IMR-90 (cell line): ENCODE measurements at regions not wholly inside any gene's neighbourhood (a gene's known extent, or its start where the extent isn't known, plus 50 kb on each side); places are given as distances from the start of the nearest gene placed in this dataset.

Source experiments
- ATAC-seq: fragments of 200-7000 bp; cut with Tn5 transposase; 2 replicates; pipeline ENCODE4 v1.9.1; 2020; ENCODE audit warnings: low read depth, mild to moderate bottlenecking, moderate library complexity
- BruUV-seq: library from RNA; stranded (reverse); fragments of 400-500 nt; replicated peaks from 2 replicates; lab custom pipeline; 2021; lab: Mats Ljungman, UMichigan
- CTCF ChIA-PET: fragments of 300-600 bp; formaldehyde crosslinking; extraction: SDS; loops from one replicate; lab custom pipeline; 2021; ENCODE audit warnings: antibody characterized with exemption; lab: Yijun Ruan, JAX
- POLR2A ChIA-PET: fragments of 300-600 bp; sonication (Branson Sonifier 250); formaldehyde crosslinking; loops from one replicate; lab custom pipeline; 2022; ENCODE audit warnings: antibody characterized with exemption; ENCODE audit not compliant: unreplicated experiment; lab: Charles Lee
- DNase-seq: peaks from one replicate; pipeline ENCODE4 v3.0.0; 2013
- H2AFZ ChIP-seq: replicated peaks from 2 replicates; pipeline ENCODE3; 2013; ENCODE audit warnings: low read length, mild to moderate bottlenecking; ENCODE audit not compliant: poor library complexity
- H2AK5ac ChIP-seq: 2 replicates; pipeline ENCODE4 v1.6.1; 2013; ENCODE audit warnings: low read depth, low read length, inconsistent platforms
- H2AK9ac ChIP-seq: replicated peaks from 2 replicates; pipeline ENCODE3; 2013; ENCODE audit warnings: mild to moderate bottlenecking, low read depth, low read length, moderate library complexity; ENCODE audit not compliant: poor library complexity
- H2BK120ac ChIP-seq: 2 replicates; pipeline ENCODE4 v1.6.1; 2013; ENCODE audit warnings: low read depth, low read length, inconsistent platforms
- H2BK15ac ChIP-seq: 3 replicates; pipeline ENCODE4 v1.6.1; 2013; ENCODE audit warnings: low read depth, low read length, inconsistent platforms
- H2BK20ac ChIP-seq: 2 replicates; pipeline ENCODE4 v1.6.1; 2013; ENCODE audit warnings: low read depth, mild to moderate bottlenecking, inconsistent platforms, low read length, moderate library complexity
- H2BK5ac ChIP-seq: 2 replicates; pipeline ENCODE4 v1.6.1; 2013; ENCODE audit warnings: mild to moderate bottlenecking, low read depth, low read length, inconsistent platforms; ENCODE audit not compliant: poor library complexity, severe bottlenecking
- H3K14ac ChIP-seq: replicated peaks from 2 replicates; pipeline ENCODE4 v1.6.1; 2013; ENCODE audit warnings: low read depth, low read length, inconsistent platforms
- H3K18ac ChIP-seq: 2 replicates; pipeline ENCODE4 v1.6.1; 2013; ENCODE audit warnings: low read depth, low read length, control low read depth
- H3K23ac ChIP-seq: 2 replicates; pipeline ENCODE4 v1.6.1; 2013; ENCODE audit warnings: low read depth, low read length, inconsistent platforms
- H3K27ac ChIP-seq: 2 replicates; pipeline ENCODE4 v1.5.1; 2013; ENCODE audit warnings: mild to moderate bottlenecking, control low read depth, low read length; ENCODE audit not compliant: insufficient read depth
- H3K27me3 ChIP-seq: 2 replicates; pipeline ENCODE4 v1.6.1; 2013; ENCODE audit warnings: low read length; ENCODE audit not compliant: control insufficient read depth, insufficient read depth
- H3K36me3 ChIP-seq: 2 replicates; pipeline ENCODE4 v1.6.1; 2013; ENCODE audit warnings: low read length, mixed read lengths; ENCODE audit not compliant: control insufficient read depth, insufficient read depth
- H3K4ac ChIP-seq: 2 replicates; pipeline ENCODE4 v1.6.1; 2013; ENCODE audit warnings: low read depth, low read length, inconsistent platforms
- H3K4me1 ChIP-seq: 2 replicates; pipeline ENCODE4 v1.6.1; 2013; ENCODE audit warnings: low read length, mixed read lengths; ENCODE audit not compliant: control insufficient read depth, insufficient read depth
- H3K4me2 ChIP-seq: 2 replicates; pipeline ENCODE4 v1.6.1; 2013; ENCODE audit warnings: low read depth, mild to moderate bottlenecking, control low read depth, low read length, moderate library complexity
- H3K4me3 ChIP-seq: 2 replicates; pipeline ENCODE4 v1.5.1; 2013; ENCODE audit warnings: low read depth, mild to moderate bottlenecking, control low read depth, low read length, moderate library complexity; ENCODE audit not compliant: insufficient read depth
- H3K56ac ChIP-seq: 2 replicates; pipeline ENCODE4 v1.6.1; 2013; ENCODE audit warnings: low read length, inconsistent platforms; ENCODE audit not compliant: insufficient read depth; ENCODE audit errors: extremely low read depth
- H3K79me1 ChIP-seq, 2 experiments: 2 replicates each; pipeline ENCODE4 v1.6.1; 2013; ENCODE audit warnings: low read length in 2 of 2, inconsistent platforms in 1 of 2, low read depth in 1 of 2
- H3K9ac ChIP-seq: 2 replicates; pipeline ENCODE4 v1.6.1; 2013; ENCODE audit warnings: low read depth, low read length, control low read depth
- H3K9me1 ChIP-seq: 2 replicates; pipeline ENCODE4 v1.6.1; 2013; ENCODE audit warnings: low read length, inconsistent platforms; ENCODE audit not compliant: insufficient read depth
- H3K9me3 ChIP-seq: 2 replicates; pipeline ENCODE4 v1.6.1; 2013; ENCODE audit warnings: low read length; ENCODE audit not compliant: control insufficient read depth, insufficient read depth
- H4K20me1 ChIP-seq: 2 replicates; pipeline ENCODE4 v1.6.1; 2013; ENCODE audit warnings: low read length, inconsistent platforms; ENCODE audit not compliant: insufficient read depth
- H4K5ac ChIP-seq: 2 replicates; pipeline ENCODE4 v1.6.1; 2013; ENCODE audit warnings: mild to moderate bottlenecking, low read depth, low read length, control low read depth
- H4K8ac ChIP-seq, 2 experiments: 2 replicates each; pipeline ENCODE4 v1.6.1; 2013; ENCODE audit warnings: low read depth in 2 of 2, low read length in 2 of 2, control low read depth in 1 of 2, inconsistent platforms in 1 of 2
- H4K91ac ChIP-seq: 2 replicates; pipeline ENCODE4 v1.6.1; 2013; ENCODE audit warnings: low read depth, low read length, inconsistent platforms; ENCODE audit not compliant: insufficient read depth
- ELK1 ChIP-seq: fragments of 150-350 bp; IDR thresholded peaks from 2 replicates; pipeline ENCODE4 v1.6.1; 2016; ENCODE audit warnings: low read depth, mild to moderate bottlenecking, low read length, moderate library complexity, borderline replicate concordance
- FOS ChIP-seq: fragments of 150-350 bp; IDR thresholded peaks from 2 replicates; pipeline ENCODE4 v1.6.1; 2016; ENCODE audit warnings: low read depth, low read length
- MAFK ChIP-seq: IDR thresholded peaks from 2 replicates; pipeline ENCODE4 v1.6.1; 2012; ENCODE audit warnings: low read depth, low read length, improper control_type of control experiment
- NFE2L2 ChIP-seq: fragments of 150-350 bp; IDR thresholded peaks from 2 replicates; pipeline ENCODE4 v1.6.1; 2016; ENCODE audit warnings: low read depth, mild to moderate bottlenecking, low read length
- RAD21 ChIP-seq: IDR thresholded peaks from 2 replicates; pipeline ENCODE4 v1.6.1; 2012; ENCODE audit warnings: low read length, improper control_type of control experiment
- RCOR1 ChIP-seq: IDR thresholded peaks from 2 replicates; pipeline ENCODE4 v1.6.1; 2012; ENCODE audit warnings: mild to moderate bottlenecking, low read length, improper control_type of control experiment; ENCODE audit not compliant: insufficient replicate concordance
- RFX5 ChIP-seq: IDR thresholded peaks from 2 replicates; pipeline ENCODE4 v1.8.0; 2012; ENCODE audit warnings: low read depth, mild to moderate bottlenecking, low read length, moderate library complexity
- USF2 ChIP-seq: fragments of 150-350 bp; IDR thresholded peaks from 2 replicates; pipeline ENCODE4 v1.6.1; 2017; ENCODE audit warnings: mild to moderate bottlenecking, antibody characterized with exemption, low read length, low read depth
- WGBS, 2 experiments: methylation state at CpG; one replicate each; pipeline versions ENCODE4 v1.1.5 to v1.1.7; 2013; ENCODE audit warnings: missing lambda C conversion rate in 2 of 2; ENCODE audit not compliant: insufficient read length in 1 of 2; ENCODE audit errors: extremely low coverage in 2 of 2; 5-methylcytosine and 5-hydroxymethylcytosine counted together
- dilution Hi-C: fragments of 300-500 bp; cut with HindIII; formaldehyde crosslinking; loops from one replicate; pipeline ENCODE4 v1.14.3; 2018; ENCODE audit warnings: low sequenced_read_pairs; ENCODE audit not compliant: unreplicated experiment
- in situ Hi-C: fragments of 300-500 bp; cut with MboI; formaldehyde crosslinking; loops from 3 replicates; pipeline ENCODE4 v1.14.3; 2019; ENCODE audit warnings: low sequenced_read_pairs, inconsistent platforms, mixed read lengths
- intact Hi-C: fragments of 100-400 bp; cut with micrococcal nuclease; formaldehyde crosslinking; loops from 2 replicates; pipeline ENCODE4 v1.10.0; 2022

GRCh38 chr9:7944572-7944971 lies 145.0 kb upstream of the DMAC1 start:
- Histone ChIP-seq H4K5ac (no peak overlapping the region), H3K4me2 (no peak overlapping the region), H3K9ac (no peak overlapping the region), H4K20me1 (no peaks in the 10 kb centered on the region), H3K14ac (no peak overlapping the region), H3K9me1 (no peaks in the 10 kb centered on the region), H3K4me3 (no peak overlapping the region), H3K27ac (no peak overlapping the region), H2BK15ac (no peak overlapping the region), H3K27me3 (no peaks in the 10 kb centered on the region), H3K23ac (no peak overlapping the region), H2BK120ac (no peak overlapping the region), H3K4ac (no peak overlapping the region), H4K8ac (no peak overlapping the region), H2BK5ac (no peak overlapping the region), H2AK9ac (no peak overlapping the region), H3K56ac (no peak overlapping the region), H3K9me3 (no peaks in the 10 kb centered on the region), H4K91ac (no peak overlapping the region), H2AFZ (no peak overlapping the region), H3K18ac (no peak overlapping the region), H3K79me1 (no peaks in the 10 kb centered on the region), H3K36me3 (no peaks in the 10 kb centered on the region), H2BK20ac (no peak overlapping the region), H3K4me1 (no peaks in the 10 kb centered on the region), H2AK5ac (no peak overlapping the region)
- ChIA-PET CTCF (no interaction called here), POLR2A (no interaction called here)
- WGBS, 2 experiments: no CpG with 5 or more reads among the region's 2 CpGs
- ATAC-seq (no peak), DNase-seq (no peak)
- no TSS peak for BruUV-seq
- intact Hi-C loops (no loop called here), dilution Hi-C loops (no loop called here), in situ Hi-C loops (no loop called here)
- TF ChIP-seq NFE2L2 (no peak), RAD21 (no peak), RFX5 (no peak), RCOR1 (no peak), USF2 (no peak), MAFK (no peak), ELK1 (no peak), FOS (no peak)
